HepG2 (cell line): ENCODE measurements at regions not wholly inside any gene's neighbourhood (a gene's known extent, or its start where the extent isn't known, plus 50 kb on each side); places are given as distances from the start of the nearest gene placed in this dataset.

Experiments used
- CREB1 ChIP-seq, 2 experiments: fragments of 450-650 bp in 1 of 2; IDR thresholded peaks; 2 replicates each; pipeline ENCODE4 v1.6.1; 2016 to 2017; ENCODE audit warnings: control low read depth in 1 of 2, mild to moderate bottlenecking in 1 of 2, missing compliant biosample characterization in 1 of 2, missing genetic modification characterization in 1 of 2
- KAT8 ChIP-seq: IDR thresholded peaks from 2 replicates; pipeline ENCODE4 v1.6.1; 2016; ENCODE audit warnings: missing genetic modification reagents, missing compliant biosample characterization
- MTF2 ChIP-seq: sonication (generic); formaldehyde crosslinking; IDR thresholded peaks from 2 replicates; pipeline ENCODE4 v1.5.0; 2020; ENCODE audit warnings: missing genetic modification reagents, borderline replicate concordance
- NFKB2 ChIP-seq: sonication (generic); formaldehyde crosslinking; IDR thresholded peaks from 2 replicates; pipeline ENCODE4 v1.4.0; 2020; ENCODE audit warnings: missing genetic modification reagents, borderline replicate concordance
- NR2C2 ChIP-seq: sonication (generic); formaldehyde crosslinking; IDR thresholded peaks from 2 replicates; pipeline ENCODE4 v1.4.0; 2020; ENCODE audit warnings: missing genetic modification reagents, mild to moderate bottlenecking, moderate library complexity, borderline replicate concordance
- TRIM24 ChIP-seq: sonication (generic); formaldehyde crosslinking; IDR thresholded peaks from 2 replicates; pipeline ENCODE4 v1.8.0; 2022; ENCODE audit warnings: mild to moderate bottlenecking, missing genetic modification reagents
- U2AF2 ChIP-seq: fragments of 200-400 bp; formaldehyde crosslinking; IDR thresholded peaks from 2 replicates; pipeline ENCODE4 v1.6.1; 2017; ENCODE audit warnings: low read depth, mild to moderate bottlenecking, low read length
- ZFP36L2 ChIP-seq: sonication (generic); formaldehyde crosslinking; IDR thresholded peaks from 2 replicates; pipeline ENCODE4 v1.4.0; 2020; ENCODE audit warnings: missing genetic modification reagents
- ZNF570 ChIP-seq: sonication (generic); formaldehyde crosslinking; IDR thresholded peaks from 2 replicates; pipeline ENCODE4 v1.4.0; 2020; ENCODE audit warnings: mild to moderate bottlenecking, missing genetic modification reagents, borderline replicate concordance
- ZNF577 ChIP-seq: sonication (generic); formaldehyde crosslinking; IDR thresholded peaks from 2 replicates; pipeline ENCODE4 v1.4.0; 2020; ENCODE audit warnings: mild to moderate bottlenecking, low read depth, missing genetic modification reagents, borderline replicate concordance
- TF ChIP-seq, protein P1 (sequence below): sonication (generic); formaldehyde crosslinking; IDR thresholded peaks from 2 replicates; pipeline ENCODE4 v1.5.0; 2020; ENCODE audit warnings: mild to moderate bottlenecking, missing genetic modification reagents
- TF ChIP-seq, protein P2 (sequence below): sonication (generic); formaldehyde crosslinking; IDR thresholded peaks from 2 replicates; pipeline ENCODE4 v1.9.0; 2021; ENCODE audit warnings: missing genetic modification reagents, borderline replicate concordance

DNA sequence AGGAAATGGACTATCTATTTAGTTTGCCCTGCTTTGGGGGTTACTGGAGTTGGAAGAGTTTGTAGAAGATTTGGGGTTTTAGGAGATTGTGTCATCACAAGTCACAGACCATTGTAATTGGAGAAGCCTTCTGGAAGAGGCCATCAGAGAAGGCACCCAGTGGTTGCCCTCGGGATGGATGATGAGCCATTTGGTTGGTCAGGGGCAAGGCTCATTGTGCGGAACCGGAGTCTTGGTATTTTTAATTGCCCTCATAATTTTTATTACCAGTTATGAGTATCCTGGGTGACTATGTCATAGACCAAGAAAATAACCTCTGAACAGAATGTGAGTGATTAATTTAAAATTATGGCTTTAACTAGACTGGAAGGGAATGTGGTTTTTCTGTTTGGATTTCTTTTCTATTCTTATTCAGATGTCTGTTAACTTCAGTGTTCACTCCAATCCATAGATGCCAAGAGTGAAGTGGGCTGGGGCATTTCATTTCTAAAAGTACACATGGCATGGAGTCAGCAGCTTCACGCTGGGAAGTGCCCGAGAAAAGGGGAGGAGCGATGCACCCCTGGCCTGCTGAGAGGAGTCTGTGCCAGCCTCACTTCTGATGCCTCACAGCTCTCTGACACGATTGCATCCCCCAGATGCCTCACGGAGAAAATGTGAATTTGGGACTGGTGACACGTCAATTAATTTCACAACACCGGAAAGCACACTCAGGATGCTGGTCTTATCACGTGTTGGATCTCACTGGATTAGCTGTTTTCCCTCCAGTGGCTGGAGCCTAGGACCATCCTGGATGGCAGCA lies 225.6 kb upstream of the IGFBP3 start (continued):
- TF ChIP-seq MTF2 (CRISPR knock-in tag) (no peak), NR2C2 (no peak), ZNF577 (CRISPR knock-in tag) (no peak), TRIM24 (CRISPR knock-in tag) (no peak), ZFP36L2 (CRISPR knock-in tag) (no peak), KAT8 (CRISPR knock-in tag) (no peak), U2AF2 (no peak), CREB1 (IDR thresholded peaks at IDR 0.05) (no peak), CREB1 (CRISPR knock-in tag; IDR thresholded peaks at IDR 0.05) (no peak), NFKB2 (CRISPR knock-in tag) (no peak), ZNF570 (CRISPR knock-in tag) (no peak)
- TF ChIP-seq, protein P1, sequence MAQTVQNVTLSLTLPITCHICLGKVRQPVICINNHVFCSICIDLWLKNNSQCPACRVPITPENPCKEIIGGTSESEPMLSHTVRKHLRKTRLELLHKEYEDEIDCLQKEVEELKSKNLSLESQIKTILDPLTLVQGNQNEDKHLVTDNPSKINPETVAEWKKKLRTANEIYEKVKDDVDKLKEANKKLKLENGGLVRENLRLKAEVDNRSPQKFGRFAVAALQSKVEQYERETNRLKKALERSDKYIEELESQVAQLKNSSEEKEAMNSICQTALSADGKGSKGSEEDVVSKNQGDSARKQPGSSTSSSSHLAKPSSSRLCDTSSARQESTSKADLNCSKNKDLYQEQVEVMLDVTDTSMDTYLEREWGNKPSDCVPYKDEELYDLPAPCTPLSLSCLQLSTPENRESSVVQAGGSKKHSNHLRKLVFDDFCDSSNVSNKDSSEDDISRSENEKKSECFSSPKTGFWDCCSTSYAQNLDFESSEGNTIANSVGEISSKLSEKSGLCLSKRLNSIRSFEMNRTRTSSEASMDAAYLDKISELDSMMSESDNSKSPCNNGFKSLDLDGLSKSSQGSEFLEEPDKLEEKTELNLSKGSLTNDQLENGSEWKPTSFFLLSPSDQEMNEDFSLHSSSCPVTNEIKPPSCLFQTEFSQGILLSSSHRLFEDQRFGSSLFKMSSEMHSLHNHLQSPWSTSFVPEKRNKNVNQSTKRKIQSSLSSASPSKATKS, result no peak
- TF ChIP-seq, protein P2, sequence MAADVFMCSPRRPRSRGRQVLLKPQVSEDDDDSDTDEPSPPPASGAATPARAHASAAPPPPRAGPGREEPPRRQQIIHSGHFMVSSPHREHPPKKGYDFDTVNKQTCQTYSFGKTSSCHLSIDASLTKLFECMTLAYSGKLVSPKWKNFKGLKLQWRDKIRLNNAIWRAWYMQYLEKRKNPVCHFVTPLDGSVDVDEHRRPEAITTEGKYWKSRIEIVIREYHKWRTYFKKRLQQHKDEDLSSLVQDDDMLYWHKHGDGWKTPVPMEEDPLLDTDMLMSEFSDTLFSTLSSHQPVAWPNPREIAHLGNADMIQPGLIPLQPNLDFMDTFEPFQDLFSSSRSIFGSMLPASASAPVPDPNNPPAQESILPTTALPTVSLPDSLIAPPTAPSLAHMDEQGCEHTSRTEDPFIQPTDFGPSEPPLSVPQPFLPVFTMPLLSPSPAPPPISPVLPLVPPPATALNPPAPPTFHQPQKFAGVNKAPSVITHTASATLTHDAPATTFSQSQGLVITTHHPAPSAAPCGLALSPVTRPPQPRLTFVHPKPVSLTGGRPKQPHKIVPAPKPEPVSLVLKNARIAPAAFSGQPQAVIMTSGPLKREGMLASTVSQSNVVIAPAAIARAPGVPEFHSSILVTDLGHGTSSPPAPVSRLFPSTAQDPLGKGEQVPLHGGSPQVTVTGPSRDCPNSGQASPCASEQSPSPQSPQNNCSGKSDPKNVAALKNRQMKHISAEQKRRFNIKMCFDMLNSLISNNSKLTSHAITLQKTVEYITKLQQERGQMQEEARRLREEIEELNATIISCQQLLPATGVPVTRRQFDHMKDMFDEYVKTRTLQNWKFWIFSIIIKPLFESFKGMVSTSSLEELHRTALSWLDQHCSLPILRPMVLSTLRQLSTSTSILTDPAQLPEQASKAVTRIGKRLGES (CRISPR knock-in tag), result no peak
